Left lung (tissue), 4 donors: ENCODE measurements at regions not wholly inside any gene's neighbourhood (a gene's known extent, or its start where the extent isn't known, plus 50 kb on each side); places are given as distances from the start of the nearest gene placed in this dataset.

Source experiments
- ATAC-seq: fragments of 200-7000 bp; cut with Tn5 transposase; one replicate; pipeline ENCODE4 v1.9.1; 2020; ENCODE audit warnings: moderate library complexity
- DNase-seq, 4 donors: peaks; one replicate each; pipeline ENCODE4 v3.0.0-alpha.2; 2013 to 2020
- H3K27ac ChIP-seq, 2 donors: fragments of 200-600 bp; sonication (generic) in 1 of 2; one replicate each; pipeline versions ENCODE4 v1.5.0 to v1.8.0; 2020 to 2021
- H3K27me3 ChIP-seq, 2 donors: fragments of 200-600 bp; sonication (generic) in 1 of 2; one replicate each; pipeline versions ENCODE4 v1.5.0 to v1.8.0; 2020 to 2021
- H3K36me3 ChIP-seq, 2 donors: fragments of 200-600 bp; sonication (generic) in 1 of 2; one replicate each; pipeline versions ENCODE4 v1.5.0 to v1.8.0; 2020 to 2021
- H3K4me1 ChIP-seq, 2 donors: fragments of 200-600 bp; one replicate each; pipeline ENCODE4 v1.8.0; 2021
- H3K4me3 ChIP-seq, 2 donors: fragments of 200-600 bp; sonication (generic) in 1 of 2; one replicate each; pipeline versions ENCODE4 v1.5.0 to v1.8.0; 2020 to 2021; ENCODE audit warnings: mild to moderate bottlenecking in 1 of 2
- H3K9me3 ChIP-seq, 2 donors: fragments of 200-600 bp; sonication (generic) in 1 of 2; one replicate each; pipeline versions ENCODE4 v1.5.0 to v1.8.0; 2020 to 2021
- intact Hi-C, 2 donors: fragments of 100-400 bp; cut with DNase I; formaldehyde crosslinking; loops; one replicate each; pipeline versions ENCODE4 v1.11.2 to v1.14.2; 2022
- TF ChIP-seq, protein P1 (sequence below), 2 donors: fragments of 200-600 bp; sonication (generic) in 1 of 2; IDR thresholded peaks; one replicate each; pipeline versions ENCODE4 v1.5.0 to v1.8.0; 2021; ENCODE audit warnings: antibody characterized with exemption in 2 of 2
- donor health status: DM: no; HTN: yes; CAD: no.
- donor health status: DM: no; HTN: no; CAD: no.

- no peaks in the 10 kb centered on the region for H3K36me3 ChIP-seq
- no peaks in the 10 kb centered on the region for H3K27me3 ChIP-seq
- H3K9me3 ChIP-seq = no peaks in the 10 kb centered on the region
- peak; percentile 90 for ATAC-seq
- peaks cover 0 to 20% of the 10 kb centered on the region in 2 donors for H3K4me1 ChIP-seq
- intact Hi-C loops = no loop called here
- TF ChIP-seq, protein P1, sequence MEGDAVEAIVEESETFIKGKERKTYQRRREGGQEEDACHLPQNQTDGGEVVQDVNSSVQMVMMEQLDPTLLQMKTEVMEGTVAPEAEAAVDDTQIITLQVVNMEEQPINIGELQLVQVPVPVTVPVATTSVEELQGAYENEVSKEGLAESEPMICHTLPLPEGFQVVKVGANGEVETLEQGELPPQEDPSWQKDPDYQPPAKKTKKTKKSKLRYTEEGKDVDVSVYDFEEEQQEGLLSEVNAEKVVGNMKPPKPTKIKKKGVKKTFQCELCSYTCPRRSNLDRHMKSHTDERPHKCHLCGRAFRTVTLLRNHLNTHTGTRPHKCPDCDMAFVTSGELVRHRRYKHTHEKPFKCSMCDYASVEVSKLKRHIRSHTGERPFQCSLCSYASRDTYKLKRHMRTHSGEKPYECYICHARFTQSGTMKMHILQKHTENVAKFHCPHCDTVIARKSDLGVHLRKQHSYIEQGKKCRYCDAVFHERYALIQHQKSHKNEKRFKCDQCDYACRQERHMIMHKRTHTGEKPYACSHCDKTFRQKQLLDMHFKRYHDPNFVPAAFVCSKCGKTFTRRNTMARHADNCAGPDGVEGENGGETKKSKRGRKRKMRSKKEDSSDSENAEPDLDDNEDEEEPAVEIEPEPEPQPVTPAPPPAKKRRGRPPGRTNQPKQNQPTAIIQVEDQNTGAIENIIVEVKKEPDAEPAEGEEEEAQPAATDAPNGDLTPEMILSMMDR (IDR thresholded peaks at IDR 0.05) = no peak
- H3K4me3 ChIP-seq = no peak overlapping the region
- DNase-seq = peak; percentile 13 to 86 (median 64)
- H3K27ac ChIP-seq = peak overlapping the region; percentile 45 to 78
Observed at GRCh38 chr17:13931800-13932460, 137.4 kb upstream of the COX10 start.

DNA sequence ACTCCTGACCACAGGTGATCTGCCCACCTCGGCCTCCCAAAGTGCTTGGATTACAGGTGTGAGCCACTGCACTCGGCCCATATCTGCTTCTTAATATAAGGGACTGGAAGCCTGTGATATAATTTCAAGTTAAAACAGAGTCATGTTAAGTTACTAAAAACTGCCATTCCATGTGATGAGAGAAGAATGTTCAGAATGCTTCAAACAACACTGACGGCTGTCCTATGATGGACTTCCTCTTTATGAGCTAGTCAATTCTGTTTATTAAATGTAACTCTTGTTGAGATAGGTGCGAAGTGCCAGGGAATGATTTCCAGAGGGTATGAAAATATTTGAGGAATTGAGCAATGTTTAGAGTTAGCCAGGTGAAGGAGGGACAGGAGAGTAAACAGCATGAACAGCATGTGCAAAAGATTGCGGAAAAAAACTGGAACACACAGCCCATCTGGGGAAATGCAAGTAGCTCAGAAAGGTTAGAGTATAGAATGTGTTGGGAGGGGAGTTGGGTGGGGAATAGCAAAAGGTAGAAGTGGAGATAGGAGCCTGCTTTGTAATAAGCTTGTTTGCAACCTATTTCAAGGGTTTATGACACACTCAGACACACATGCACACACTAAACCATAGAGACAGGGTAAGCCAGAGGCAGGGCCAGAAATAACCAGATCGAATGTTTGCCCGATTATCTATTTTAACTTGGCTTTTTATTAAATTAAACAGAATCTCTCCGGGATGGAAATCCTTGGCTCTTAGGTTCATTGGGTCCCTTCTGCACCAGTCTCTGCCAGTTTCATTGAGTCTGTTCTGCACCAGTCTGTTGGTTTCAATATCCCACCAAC lies 135.6 kb upstream of the COX10 start:
- Histone ChIP-seq H3K9me3 (no peaks in the 10 kb centered on the region), H3K27me3 (no peaks in the 10 kb centered on the region), H3K4me3 (no peak overlapping the region), H3K4me1 (peaks cover 0 to 20% of the 10 kb centered on the region in 2 donors), H3K27ac (peak overlapping the region in 1 of 2 donors; percentile 49), H3K36me3 (no peaks in the 10 kb centered on the region)
- TF ChIP-seq, protein P1 (IDR thresholded peaks at IDR 0.05) = no peak
- no peak for DNase-seq
- ATAC-seq = peak; percentile 49
- intact Hi-C loops = no loop called here

DNA sequence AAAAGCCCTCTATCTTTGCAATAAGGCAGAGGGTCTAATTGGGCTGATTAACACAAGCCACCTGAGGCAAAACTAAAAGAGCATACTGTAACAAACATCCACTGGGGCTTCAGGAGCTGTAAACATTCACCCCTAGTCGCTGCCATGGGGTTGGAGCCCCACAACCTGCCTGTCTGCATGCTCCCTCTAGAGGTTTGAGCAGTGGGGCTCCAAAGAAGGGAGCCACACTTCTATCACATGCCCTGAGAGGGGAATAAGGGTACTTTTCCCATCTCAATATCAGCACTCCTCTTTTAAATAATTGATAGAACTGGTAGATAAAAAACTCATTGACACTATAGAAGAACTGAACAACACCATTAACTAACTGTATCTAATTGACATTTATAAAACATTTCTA lies 130.1 kb upstream of the COX10 start:
- Histone ChIP-seq H3K4me1 (no peaks in the 10 kb centered on the region), H3K36me3 (no peaks in the 10 kb centered on the region), H3K27ac (no peak overlapping the region), H3K9me3 (peaks cover 0 to 9% of the 10 kb centered on the region in 2 donors), H3K4me3 (no peak overlapping the region), H3K27me3 (no peaks in the 10 kb centered on the region)
- intact Hi-C loops = no loop called here
- TF ChIP-seq, protein P1 (IDR thresholded peaks at IDR 0.05) = no peak
- DNase-seq (no peak), ATAC-seq (no peak)

DNA sequence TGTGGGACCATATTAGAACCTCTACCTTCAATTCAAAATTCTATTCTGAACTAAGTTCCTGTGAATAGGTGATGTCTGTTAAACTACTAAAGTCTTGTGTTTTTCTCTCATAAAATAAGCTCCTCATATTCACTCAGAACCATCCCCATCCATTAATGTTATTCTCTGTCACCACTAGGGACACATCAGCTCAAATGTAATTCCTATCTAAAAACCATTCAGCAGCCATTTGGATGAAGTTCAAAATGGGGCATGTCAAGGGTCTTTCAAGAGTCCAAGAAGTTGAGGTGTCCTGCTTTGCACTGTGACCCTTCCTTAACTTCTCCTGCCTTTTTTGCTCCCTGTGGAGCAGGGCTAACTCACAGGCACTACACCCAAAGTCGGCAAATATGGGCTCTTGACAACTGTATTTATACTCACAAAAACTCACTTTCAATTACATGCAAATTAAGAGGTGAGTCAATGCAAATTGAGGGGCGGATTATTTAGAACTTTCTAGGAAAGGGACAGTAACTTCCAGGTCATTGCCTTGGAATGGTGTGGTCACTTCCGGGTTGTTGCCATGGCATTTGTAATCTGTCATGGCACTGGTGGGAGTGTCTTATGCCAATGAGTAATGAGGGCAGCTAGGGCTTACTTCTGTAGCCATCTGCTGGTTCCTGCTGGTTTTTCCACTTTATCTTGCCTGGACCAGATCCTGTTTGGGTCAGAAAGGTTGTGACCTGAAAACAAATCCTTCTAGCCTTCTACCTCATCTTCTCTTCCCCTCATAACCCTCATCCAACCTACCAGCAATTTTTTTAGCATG lies 128.2 kb upstream of the COX10 start:
- peaks cover 0 to 9% of the 10 kb centered on the region in 2 donors for H3K9me3 ChIP-seq
- H3K27ac ChIP-seq = no peak overlapping the region
- TF ChIP-seq, protein P1 (IDR thresholded peaks at IDR 0.05) = no peak
- H3K36me3 ChIP-seq = no peaks in the 10 kb centered on the region
- H3K4me1 ChIP-seq = no peaks in the 10 kb centered on the region
- no peak overlapping the region for H3K4me3 ChIP-seq
- no peaks in the 10 kb centered on the region for H3K27me3 ChIP-seq
- intact Hi-C loops = no loop called here
- DNase-seq = no peak
- no peak for ATAC-seq
